Fibroblast of lung (primary cell): ENCODE measurements at regions not wholly inside any gene's neighbourhood (a gene's known extent, or its start where the extent isn't known, plus 50 kb on each side); places are given as distances from the start of the nearest gene placed in this dataset.

Experiments
- CTCF ChIP-seq, 2 donors: IDR thresholded peaks in 1 of 2; conservative IDR thresholded peaks in 1 of 2; 1 replicate in 1 of 2; 2 replicates in 1 of 2; pipeline ENCODE4 v1.5.1; 2011 to 2012; ENCODE audit warnings: low read length in 2 of 2, control low read depth in 1 of 2, inconsistent platforms in 1 of 2, low read depth in 1 of 2, mild to moderate bottlenecking in 1 of 2
- EZH2 ChIP-seq: IDR thresholded peaks from 2 replicates; pipeline ENCODE4 v1.5.1; 2012; ENCODE audit warnings: low read length, control low read depth, mild to moderate bottlenecking; ENCODE audit errors: missing control alignments

GRCh38 chr19:28307963-28308362 is 905.0 kb downstream of the UQCRFS1 start:
- no peak for TF ChIP-seq CTCF (conservative IDR thresholded peaks at IDR 0.05 in 1 of 2, IDR thresholded peaks at IDR 0.05 in 1 of 2; ENCODE audit: low read depth in 1 of 2, low read length in 2 of 2)
- no peak for TF ChIP-seq EZH2
